Esophagus mucosa (tissue), 1 donor: ENCODE measurements at regions not wholly inside any gene's neighbourhood (a gene's known extent, or its start where the extent isn't known, plus 50 kb on each side); places are given as distances from the start of the nearest gene placed in this dataset.
"Not testable (repeated sequence)": the region's sequence is repeated elsewhere in the genome, so short reads cannot be mapped to it uniquely, and the experiment has no call there.

Experiments
- ATAC-seq: fragments of 200-7000 bp; cut with Tn5 transposase; one replicate; pipeline ENCODE4 v1.9.1; 2020
- donor health status: DM: yes; HTN: yes; CAD: no.

GRCh38 chr18:104264-104663, 54.1 kb upstream of the USP14 start:
- ATAC-seq, result not testable (repeated sequence)

- ATAC-seq, result not testable (repeated sequence)
Measured at GRCh38 chr18:105161-106053, 53.0 kb upstream of the USP14 start.

- not testable (repeated sequence) for ATAC-seq
Measured at GRCh38 chr18:106054-106851, 52.1 kb upstream of the USP14 start.

GRCh38 chr18:106868-107384, 51.4 kb upstream of the USP14 start:
- ATAC-seq, result not testable (repeated sequence)

GRCh38 chr18:107464-107863, 50.9 kb upstream of the USP14 start:
- ATAC-seq, result not testable (repeated sequence)

DNA sequence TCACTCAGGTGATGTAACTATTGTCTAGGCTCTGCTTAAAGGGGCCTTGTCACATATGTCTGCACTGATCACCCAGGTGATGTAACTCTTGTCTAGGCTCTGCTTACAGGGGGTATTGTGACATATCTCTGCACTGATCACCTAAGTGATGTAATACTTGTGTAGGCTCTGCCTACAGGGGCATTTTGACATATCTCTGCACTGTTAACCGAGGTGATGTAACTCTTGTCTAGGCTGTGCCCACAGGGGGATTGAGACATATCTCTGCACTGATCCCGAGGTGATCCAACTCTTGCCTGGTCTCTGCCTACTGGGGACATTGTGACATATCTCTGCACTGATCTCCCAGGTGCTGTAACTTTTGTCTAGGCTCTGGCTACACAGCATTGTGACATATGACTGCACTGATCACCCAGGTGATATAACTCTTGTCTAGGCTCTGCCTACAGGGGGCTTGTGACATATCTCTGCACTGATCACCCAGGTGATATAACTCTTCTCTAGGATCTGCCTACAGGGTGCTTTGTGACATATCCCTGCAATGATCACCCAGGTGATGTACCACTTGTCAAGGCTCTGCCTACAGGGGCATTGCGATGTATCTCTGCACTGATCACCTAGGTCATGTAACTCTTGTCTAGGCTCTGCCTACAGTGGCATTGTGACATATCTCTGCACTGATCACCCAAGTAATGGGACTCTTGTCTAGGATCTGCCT, 50.3 kb upstream of the USP14 start:
- ATAC-seq, result peak; percentile 75
